A549 (cell line): ENCODE measurements at regions not wholly inside any gene's neighbourhood (a gene's known extent, or its start where the extent isn't known, plus 50 kb on each side); places are given as distances from the start of the nearest gene placed in this dataset.

Experiments used
- ATAC-seq, 2 experiments: fragments of 200-7000 bp in 1 of 2; fragments of >200 bp in 1 of 2; cut with Nextera tagmentation in 1 of 2; cut with Tn5 transposase in 1 of 2; 3 replicates each; pipeline versions ENCODE4 v1.8.0 to v1.9.1; 2018 to 2020; ENCODE audit warnings: mild to moderate bottlenecking in 1 of 2, moderate library complexity in 1 of 2
- CTCF ChIA-PET: fragments of 300-600 bp; sonication (Branson Sonifier 250); formaldehyde crosslinking; extraction: SDS; loops from one replicate; lab custom pipeline; 2021; ENCODE audit warnings: antibody characterized with exemption, inconsistent platforms; lab: Yijun Ruan, JAX
- POLR2A ChIA-PET: fragments of 350-600 bp; formaldehyde crosslinking; extraction: SDS; loops from one replicate; lab custom pipeline; 2021; ENCODE audit warnings: antibody characterized with exemption, inconsistent platforms; lab: Yijun Ruan, JAX
- DNase-seq, 2 experiments: peaks; one replicate each; pipeline versions ENCODE4 v3.0.0 to v3.0.0-alpha.2; 2011 to 2016; ENCODE audit warnings: low read depth in 1 of 2, low spot score in 1 of 2
- FAIRE-seq: peaks from 2 replicates; lab custom pipeline; 2011; peaks lifted over from hg19 to GRCh38; lab: Jason Lieb, UNC
- H3K27ac ChIP-seq, 2 experiments: fragments of >200 bp; sonication (Bioruptor Twin); formaldehyde crosslinking; 3 replicates each; pipeline ENCODE4 v1.5.1; 2016 to 2017
- H3K4me1 ChIP-seq: fragments of >200 bp; sonication (Bioruptor Twin); formaldehyde crosslinking; 3 replicates; pipeline ENCODE4 v1.6.1; 2016
- H3K4me2 ChIP-seq: fragments of >200 bp; sonication (Bioruptor Twin); formaldehyde crosslinking; 3 replicates; pipeline ENCODE4 v1.6.1; 2016
- H3K4me3 ChIP-seq: fragments of >200 bp; sonication (Bioruptor Twin); formaldehyde crosslinking; 3 replicates; pipeline ENCODE4 v1.5.1; 2016
- H3K9me3 ChIP-seq: fragments of >200 bp; sonication (Bioruptor Twin); formaldehyde crosslinking; 3 replicates; pipeline ENCODE4 v1.6.1; 2016
- CBX8 ChIP-seq: fragments of 200-600 bp; sonication (generic); IDR thresholded peaks from 2 replicates; pipeline ENCODE4 v1.6.1; 2016
- CEBPB ChIP-seq, 2 experiments: fragments of >200 bp in 1 of 2; sonication (Bioruptor Twin) in 1 of 2; formaldehyde crosslinking in 1 of 2; IDR thresholded peaks; 2 replicates each; pipeline ENCODE4 v1.6.1; 2012 to 2016
- CHD4 ChIP-seq: fragments of 200-600 bp; sonication (generic); IDR thresholded peaks from 2 replicates; pipeline ENCODE4 v1.6.1; 2016; ENCODE audit warnings: antibody characterized with exemption, mild to moderate bottlenecking, borderline replicate concordance
- EHMT2 ChIP-seq: fragments of 200-600 bp; sonication (generic); IDR thresholded peaks from 2 replicates; pipeline ENCODE4 v1.6.1; 2016; ENCODE audit warnings: antibody characterized with exemption, low read depth, mild to moderate bottlenecking, moderate library complexity
- FOSB ChIP-seq: fragments of 250-450 bp; sonication (Bioruptor Pico); IDR thresholded peaks from 2 replicates; pipeline ENCODE4 v1.5.0; 2020; ENCODE audit warnings: mild to moderate bottlenecking, moderate library complexity
- FOXS1 ChIP-seq: fragments of 250-450 bp; sonication (Bioruptor Pico); IDR thresholded peaks from 2 replicates; pipeline ENCODE4 v1.5.0; 2020; ENCODE audit warnings: mild to moderate bottlenecking, moderate library complexity
- HEYL ChIP-seq: fragments of 250-450 bp; sonication (Bioruptor Pico); IDR thresholded peaks from 2 replicates; pipeline ENCODE4 v1.8.0; 2021; ENCODE audit warnings: mild to moderate bottlenecking, moderate library complexity
- HOXB13 ChIP-seq: fragments of 250-450 bp; sonication (Bioruptor Pico); IDR thresholded peaks from 2 replicates; pipeline ENCODE4 v1.5.0; 2020; ENCODE audit warnings: low read depth, mild to moderate bottlenecking, moderate library complexity
- HOXB5 ChIP-seq: fragments of 250-450 bp; sonication (Bioruptor Pico); IDR thresholded peaks from 2 replicates; pipeline ENCODE4 v1.5.0; 2020; ENCODE audit warnings: mild to moderate bottlenecking, moderate library complexity
- JUNB ChIP-seq: fragments of >200 bp; sonication (Bioruptor Twin); formaldehyde crosslinking; IDR thresholded peaks from 2 replicates; pipeline ENCODE4 v1.6.1; 2016
- KDM5A ChIP-seq: fragments of 200-600 bp; sonication (generic); IDR thresholded peaks from 2 replicates; pipeline ENCODE4 v1.6.1; 2016; ENCODE audit warnings: antibody characterized with exemption, mild to moderate bottlenecking
- MAFK ChIP-seq: fragments of 450-650 bp; IDR thresholded peaks from 2 replicates; pipeline ENCODE4 v1.6.1; 2014; ENCODE audit not compliant: partially characterized antibody
- NPAS2 ChIP-seq: fragments of 250-450 bp; sonication (Bioruptor Pico); IDR thresholded peaks from 2 replicates; pipeline ENCODE4 v1.8.0; 2022; ENCODE audit warnings: mild to moderate bottlenecking, moderate library complexity, borderline replicate concordance
- NR3C1 ChIP-seq: fragments of >200 bp; sonication (Bioruptor Twin); formaldehyde crosslinking; IDR thresholded peaks from 3 replicates; pipeline ENCODE4 v1.6.1; 2017
- PHF8 ChIP-seq: fragments of 200-600 bp; sonication (generic); IDR thresholded peaks from 2 replicates; pipeline ENCODE4 v1.6.1; 2016; ENCODE audit warnings: low read depth, mild to moderate bottlenecking, antibody characterized with exemption, moderate library complexity, borderline replicate concordance
- POLR2A ChIP-seq: IDR thresholded peaks from 2 replicates; pipeline ENCODE4 v1.6.1; 2012; ENCODE audit warnings: mild to moderate bottlenecking, low read length
- POLR2AphosphoS2 ChIP-seq: conservative IDR thresholded peaks from 2 replicates; pipeline ENCODE4 v1.6.1; 2012; ENCODE audit warnings: low read length, improper control_type of control experiment, inconsistent platforms
- RNF2 ChIP-seq: fragments of 200-600 bp; sonication (generic); IDR thresholded peaks from 2 replicates; pipeline ENCODE4 v1.6.1; 2016; ENCODE audit warnings: low read depth, mild to moderate bottlenecking, antibody characterized with exemption, moderate library complexity, borderline replicate concordance
- ZC3H11A ChIP-seq: fragments of 450-650 bp; IDR thresholded peaks from 2 replicates; pipeline ENCODE4 v1.6.1; 2014; ENCODE audit warnings: antibody characterized with exemption, mild to moderate bottlenecking
- ZNF302 ChIP-seq: fragments of 250-450 bp; sonication (Bioruptor Pico); IDR thresholded peaks from 2 replicates; pipeline ENCODE4 v1.9.0; 2021; ENCODE audit warnings: inconsistent platforms, mild to moderate bottlenecking, moderate library complexity
- WGBS: methylation state at CpG from one replicate; pipeline ENCODE4 v1.1.6; 2017; ENCODE audit errors: missing lambda C conversion rate; 5-methylcytosine and 5-hydroxymethylcytosine counted together
- TF ChIP-seq, protein P1 (sequence below): fragments of >200 bp; sonication (Bioruptor Twin); formaldehyde crosslinking; IDR thresholded peaks from 2 replicates; pipeline ENCODE4 v1.6.1; 2016
- TF ChIP-seq, protein P2 (sequence below): fragments of 250-450 bp; sonication (Bioruptor Pico); IDR thresholded peaks from 2 replicates; pipeline ENCODE4 v1.5.0; 2020; ENCODE audit warnings: low read depth, mild to moderate bottlenecking, moderate library complexity
- TF ChIP-seq, protein P3 (sequence below): fragments of 450-650 bp; IDR thresholded peaks from 2 replicates; pipeline ENCODE4 v1.6.1; 2014; ENCODE audit warnings: antibody characterized with exemption
- TF ChIP-seq, protein P4 (sequence below): fragments of 200-600 bp; sonication (generic); IDR thresholded peaks from 2 replicates; pipeline ENCODE4 v1.6.1; 2016; ENCODE audit warnings: antibody characterized with exemption, mild to moderate bottlenecking, moderate library complexity

DNA sequence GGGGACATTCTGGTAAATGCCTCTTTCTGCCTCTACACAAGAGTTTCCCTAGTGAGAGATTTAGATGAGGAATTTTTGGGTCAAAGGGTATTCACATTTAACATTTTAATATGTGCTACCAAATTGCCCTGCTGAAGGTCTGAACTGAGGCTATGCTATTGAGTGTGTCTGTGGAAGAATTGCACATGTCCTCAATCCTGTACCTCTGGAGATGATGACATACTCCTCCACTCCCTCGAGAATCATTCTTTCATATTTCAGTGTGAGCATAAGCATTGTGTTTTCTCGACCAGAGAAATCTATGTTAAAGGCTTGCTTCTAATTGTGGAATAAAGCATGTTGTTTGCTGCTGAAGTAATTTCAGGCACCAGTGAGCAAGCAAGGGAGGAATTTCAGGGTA is 110.5 kb downstream of the TSN start:
- POLR2A ChIA-PET = no interaction called here
- CTCF ChIA-PET = no interaction called here
- no peak for TF ChIP-seq ZNF302 (CRISPR knock-in tag)
- TF ChIP-seq, protein P1, sequence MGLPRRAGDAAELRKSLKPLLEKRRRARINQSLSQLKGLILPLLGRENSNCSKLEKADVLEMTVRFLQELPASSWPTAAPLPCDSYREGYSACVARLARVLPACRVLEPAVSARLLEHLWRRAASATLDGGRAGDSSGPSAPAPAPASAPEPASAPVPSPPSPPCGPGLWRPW = no peak
- no peak for TF ChIP-seq POLR2A
- no peak for TF ChIP-seq ZC3H11A
- TF ChIP-seq, all 56 proteins: peak for 0
- Histone ChIP-seq H3K4me2 (no peak overlapping the region), H3K4me3 (no peak overlapping the region), H3K4me1 (no peaks in the 10 kb centered on the region), H3K27ac (no peak overlapping the region), H3K9me3 (no peaks in the 10 kb centered on the region; the same call in 2 of the 3 replicates)
- ATAC-seq (no peak), DNase-seq (no peak), FAIRE-seq (no peak)
- WGBS = 0% methylated on average over 1 of the region's 2 CpGs

- WGBS = 15% methylated on average over 6 of the region's 6 CpGs
- no peak for TF ChIP-seq EHMT2
- no peak for TF ChIP-seq MAFK
- TF ChIP-seq, protein P2, sequence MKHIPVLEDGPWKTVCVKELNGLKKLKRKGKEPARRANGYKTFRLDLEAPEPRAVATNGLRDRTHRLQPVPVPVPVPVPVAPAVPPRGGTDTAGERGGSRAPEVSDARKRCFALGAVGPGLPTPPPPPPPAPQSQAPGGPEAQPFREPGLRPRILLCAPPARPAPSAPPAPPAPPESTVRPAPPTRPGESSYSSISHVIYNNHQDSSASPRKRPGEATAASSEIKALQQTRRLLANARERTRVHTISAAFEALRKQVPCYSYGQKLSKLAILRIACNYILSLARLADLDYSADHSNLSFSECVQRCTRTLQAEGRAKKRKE (CRISPR knock-in tag) = no peak
- no peak for TF ChIP-seq JUNB
- no peak for TF ChIP-seq HOXB5 (CRISPR knock-in tag)
- no peak for TF ChIP-seq NPAS2 (CRISPR knock-in tag)
- FAIRE-seq (no peak), DNase-seq (no peak), ATAC-seq (no peak)
- CTCF ChIA-PET = no interaction called here
- Histone ChIP-seq H3K9me3 (no peaks in the 10 kb centered on the region; the same call in 2 of the 3 replicates), H3K4me3 (no peak overlapping the region), H3K27ac (no peak overlapping the region), H3K4me1 (no peaks in the 10 kb centered on the region), H3K4me2 (no peak overlapping the region)
- POLR2A ChIA-PET = no interaction called here
Measured at GRCh38 chr2:121866789-121867188, 111.3 kb downstream of the TSN start.

- Histone ChIP-seq H3K9me3 (no peaks in the 10 kb centered on the region; the same call in 2 of the 3 replicates), H3K4me3 (no peak overlapping the region), H3K27ac (no peak overlapping the region), H3K4me2 (no peak overlapping the region), H3K4me1 (no peaks in the 10 kb centered on the region)
- ChIA-PET CTCF (no interaction called here), POLR2A (no interaction called here)
- 4% methylated on average over 1 of the region's 1 CpG for WGBS
- ATAC-seq = no peak
- TF ChIP-seq PHF8 (no peak), KDM5A (no peak), CHD4 (no peak), HOXB13 (CRISPR knock-in tag) (no peak), CBX8 (no peak), FOSB (CRISPR knock-in tag) (no peak), HOXB5 (CRISPR knock-in tag) (no peak), HEYL (CRISPR knock-in tag) (no peak)
- DNase-seq = no peak
- FAIRE-seq = no peak
Measured at GRCh38 chr2:121868652-121869051, 113.2 kb downstream of the TSN start.

GRCh38 chr2:121869363-121869762 is 113.9 kb downstream of the TSN start:
- POLR2A ChIA-PET = no interaction called here
- 10% methylated on average over 7 of the region's 7 CpGs for WGBS
- no peak overlapping the region for H3K4me2 ChIP-seq
- FAIRE-seq (no peak), DNase-seq (no peak)
- TF ChIP-seq JUNB (no peak), CEBPB (IDR thresholded peaks at IDR 0.05) (no peak), MAFK (no peak), HEYL (CRISPR knock-in tag) (no peak), POLR2AphosphoS2 (no peak), FOXS1 (CRISPR knock-in tag) (no peak), RNF2 (no peak), NR3C1 (no peak)
- TF ChIP-seq, protein P3, sequence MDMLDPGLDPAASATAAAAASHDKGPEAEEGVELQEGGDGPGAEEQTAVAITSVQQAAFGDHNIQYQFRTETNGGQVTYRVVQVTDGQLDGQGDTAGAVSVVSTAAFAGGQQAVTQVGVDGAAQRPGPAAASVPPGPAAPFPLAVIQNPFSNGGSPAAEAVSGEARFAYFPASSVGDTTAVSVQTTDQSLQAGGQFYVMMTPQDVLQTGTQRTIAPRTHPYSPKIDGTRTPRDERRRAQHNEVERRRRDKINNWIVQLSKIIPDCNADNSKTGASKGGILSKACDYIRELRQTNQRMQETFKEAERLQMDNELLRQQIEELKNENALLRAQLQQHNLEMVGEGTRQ = no peak
- TF ChIP-seq, protein P4, sequence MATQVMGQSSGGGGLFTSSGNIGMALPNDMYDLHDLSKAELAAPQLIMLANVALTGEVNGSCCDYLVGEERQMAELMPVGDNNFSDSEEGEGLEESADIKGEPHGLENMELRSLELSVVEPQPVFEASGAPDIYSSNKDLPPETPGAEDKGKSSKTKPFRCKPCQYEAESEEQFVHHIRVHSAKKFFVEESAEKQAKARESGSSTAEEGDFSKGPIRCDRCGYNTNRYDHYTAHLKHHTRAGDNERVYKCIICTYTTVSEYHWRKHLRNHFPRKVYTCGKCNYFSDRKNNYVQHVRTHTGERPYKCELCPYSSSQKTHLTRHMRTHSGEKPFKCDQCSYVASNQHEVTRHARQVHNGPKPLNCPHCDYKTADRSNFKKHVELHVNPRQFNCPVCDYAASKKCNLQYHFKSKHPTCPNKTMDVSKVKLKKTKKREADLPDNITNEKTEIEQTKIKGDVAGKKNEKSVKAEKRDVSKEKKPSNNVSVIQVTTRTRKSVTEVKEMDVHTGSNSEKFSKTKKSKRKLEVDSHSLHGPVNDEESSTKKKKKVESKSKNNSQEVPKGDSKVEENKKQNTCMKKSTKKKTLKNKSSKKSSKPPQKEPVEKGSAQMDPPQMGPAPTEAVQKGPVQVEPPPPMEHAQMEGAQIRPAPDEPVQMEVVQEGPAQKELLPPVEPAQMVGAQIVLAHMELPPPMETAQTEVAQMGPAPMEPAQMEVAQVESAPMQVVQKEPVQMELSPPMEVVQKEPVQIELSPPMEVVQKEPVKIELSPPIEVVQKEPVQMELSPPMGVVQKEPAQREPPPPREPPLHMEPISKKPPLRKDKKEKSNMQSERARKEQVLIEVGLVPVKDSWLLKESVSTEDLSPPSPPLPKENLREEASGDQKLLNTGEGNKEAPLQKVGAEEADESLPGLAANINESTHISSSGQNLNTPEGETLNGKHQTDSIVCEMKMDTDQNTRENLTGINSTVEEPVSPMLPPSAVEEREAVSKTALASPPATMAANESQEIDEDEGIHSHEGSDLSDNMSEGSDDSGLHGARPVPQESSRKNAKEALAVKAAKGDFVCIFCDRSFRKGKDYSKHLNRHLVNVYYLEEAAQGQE = no peak
- TF ChIP-seq, all 56 proteins: peak for 0
- no peak overlapping the region for H3K4me3 ChIP-seq
- CTCF ChIA-PET = no interaction called here
- H3K27ac ChIP-seq = no peak overlapping the region
- H3K9me3 ChIP-seq = no peaks in the 10 kb centered on the region
- no peaks in the 10 kb centered on the region for H3K4me1 ChIP-seq
- no peak for ATAC-seq
